LoVo (cell line): ENCODE measurements at regions not wholly inside any gene's neighbourhood (a gene's known extent, or its start where the extent isn't known, plus 50 kb on each side); places are given as distances from the start of the nearest gene placed in this dataset.
"Not testable (repeated sequence)": the region's sequence is repeated elsewhere in the genome, so short reads cannot be mapped to it uniquely, and the experiment has no call there.

Source experiments
- DNase-seq: peaks from one replicate; pipeline ENCODE4 v3.0.0-alpha.2; 2016; ENCODE audit warnings: low spot score

- not testable (repeated sequence) for DNase-seq
These were observed 242.9 kb upstream of the FRG1 start for GRCh38 chr4:189697675-189698245.

GRCh38 chr4:189703000-189703399 is 237.7 kb upstream of the FRG1 start:
- DNase-seq: not testable (repeated sequence)

GRCh38 chr4:189706821-189707220 is 233.9 kb upstream of the FRG1 start:
- DNase-seq: not testable (repeated sequence)

- not testable (repeated sequence) for DNase-seq
These were observed 233.4 kb upstream of the FRG1 start for GRCh38 chr4:189707227-189707626.

GRCh38 chr4:189711956-189712355 is 228.7 kb upstream of the FRG1 start:
- DNase-seq: not testable (repeated sequence)

GRCh38 chr4:189721016-189721993 is 219.4 kb upstream of the FRG1 start:
- DNase-seq: not testable (repeated sequence)

GRCh38 chr4:189722324-189723003 is 218.2 kb upstream of the FRG1 start:
- DNase-seq: not testable (repeated sequence)

- not testable (repeated sequence) for DNase-seq
These were observed 212.6 kb upstream of the FRG1 start for GRCh38 chr4:189727982-189728638.

GRCh38 chr4:189731989-189732388 is 208.7 kb upstream of the FRG1 start:
- DNase-seq: not testable (repeated sequence)

- DNase-seq: not testable (repeated sequence)
These were observed 207.2 kb upstream of the FRG1 start for GRCh38 chr4:189733507-189733906.

- not testable (repeated sequence) for DNase-seq
These were observed 205.9 kb upstream of the FRG1 start for GRCh38 chr4:189734648-189735267.

- not testable (repeated sequence) for DNase-seq
These were observed 204.0 kb upstream of the FRG1 start for GRCh38 chr4:189736656-189737055.

GRCh38 chr4:189740118-189740517 is 200.6 kb upstream of the FRG1 start:
- DNase-seq: not testable (repeated sequence)

- no peak for DNase-seq
These were observed 199.8 kb upstream of the FRG1 start for GRCh38 chr4:189740873-189741272.

GRCh38 chr4:189753092-189753491 is 187.6 kb upstream of the FRG1 start:
- not testable (repeated sequence) for DNase-seq

- no peak for DNase-seq
These were observed 177.1 kb upstream of the FRG1 start for GRCh38 chr4:189763583-189763982.

- DNase-seq: no peak
These were observed 175.4 kb upstream of the FRG1 start for GRCh38 chr4:189765301-189765700.

- DNase-seq: no peak
These were observed 174.9 kb upstream of the FRG1 start for GRCh38 chr4:189765736-189766135.

GRCh38 chr4:189767941-189768340 is 172.7 kb upstream of the FRG1 start:
- DNase-seq: no peak

GRCh38 chr4:189769131-189769530 is 171.5 kb upstream of the FRG1 start:
- no peak for DNase-seq

GRCh38 chr4:189771696-189772361 is 168.8 kb upstream of the FRG1 start:
- DNase-seq: no peak
